Embryonic facial prominence (tissue), 1 donor: ENCODE measurements at regions not wholly inside any gene's neighbourhood (a gene's known extent, or its start where the extent isn't known, plus 50 kb on each side); places are given as distances from the start of the nearest gene placed in this dataset.

Experiments used
- DNase-seq: peaks from one replicate; pipeline ENCODE4 v3.0.0-alpha.2; 2016; ENCODE audit errors: extremely low spot score

DNA sequence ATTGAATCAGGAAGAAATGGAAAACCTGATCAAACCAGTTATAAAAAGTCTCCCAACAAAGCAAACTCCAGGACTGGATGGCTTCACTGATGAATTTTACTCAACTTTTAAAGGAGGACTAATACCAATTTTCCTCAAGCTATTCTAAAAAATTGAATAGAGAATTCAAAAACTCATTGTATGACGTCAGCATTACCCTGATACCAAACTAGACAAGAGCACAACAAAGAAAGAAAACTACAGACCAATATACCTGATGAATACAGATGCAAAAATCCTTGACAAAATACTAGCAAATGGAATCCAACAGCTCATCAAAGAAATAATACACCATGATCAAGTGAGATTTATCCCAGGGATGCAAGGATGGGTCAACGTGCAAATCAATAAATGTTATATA is 172.9 kb downstream of the FNDC1 start:
- no peak for DNase-seq

DNA sequence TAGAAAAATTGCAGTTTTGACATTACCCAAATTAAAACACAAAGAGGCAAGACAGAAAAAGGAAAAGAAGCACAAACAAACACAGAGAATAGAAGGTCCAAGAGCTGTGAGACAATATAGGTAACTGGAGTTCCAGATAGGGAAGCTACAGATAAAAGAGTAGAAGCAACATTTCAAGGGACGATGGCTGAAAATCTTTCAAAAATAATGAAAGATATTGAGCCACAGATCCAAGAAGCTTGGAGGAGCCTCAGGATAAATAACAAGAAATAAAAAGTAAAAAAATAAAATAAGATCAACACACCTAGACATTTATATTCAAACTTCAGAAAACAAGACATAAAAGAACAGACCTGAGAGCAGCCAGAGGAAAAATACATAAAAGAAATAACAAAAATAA is 164.9 kb downstream of the FNDC1 start:
- no peak for DNase-seq

DNA sequence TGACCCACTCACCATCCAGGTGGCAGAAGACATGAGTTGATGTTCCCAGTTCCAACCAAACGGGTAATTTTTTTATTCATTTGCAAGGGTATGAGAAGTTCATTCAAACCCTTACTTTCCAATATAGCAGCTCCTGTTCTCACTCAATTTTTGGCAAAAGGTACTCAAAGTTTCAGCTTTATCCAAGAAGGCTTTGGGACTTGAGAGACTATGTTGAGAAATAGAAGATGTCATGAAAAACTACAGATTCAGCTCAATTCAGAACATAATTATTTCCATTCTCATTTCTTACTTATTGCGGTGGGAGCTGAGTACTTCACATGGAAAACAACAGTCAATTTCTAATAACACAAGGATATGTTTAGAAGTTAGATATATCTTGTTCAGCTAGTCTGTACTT is 162.3 kb downstream of the FNDC1 start:
- no peak for DNase-seq

DNA sequence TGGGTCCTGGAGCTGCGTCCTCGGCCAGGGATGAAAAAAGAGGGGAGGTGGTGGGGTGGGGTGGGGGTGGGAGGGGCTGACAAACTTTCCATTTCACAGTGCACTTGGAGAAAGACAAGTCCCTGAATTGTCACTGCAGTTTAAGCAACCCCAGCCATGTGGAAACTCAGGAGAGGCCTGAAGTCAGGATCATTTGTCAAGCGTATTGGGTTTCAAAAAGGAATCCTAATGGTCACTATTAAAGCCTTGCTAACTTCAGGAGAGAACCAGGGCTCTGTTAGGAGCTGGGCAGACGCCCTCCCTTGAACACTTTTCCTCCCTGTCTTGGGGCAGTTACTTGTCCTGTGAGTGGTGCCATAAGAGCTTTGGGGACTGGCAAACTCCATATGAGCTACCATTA is 159.9 kb downstream of the FNDC1 start:
- no peak for DNase-seq

DNA sequence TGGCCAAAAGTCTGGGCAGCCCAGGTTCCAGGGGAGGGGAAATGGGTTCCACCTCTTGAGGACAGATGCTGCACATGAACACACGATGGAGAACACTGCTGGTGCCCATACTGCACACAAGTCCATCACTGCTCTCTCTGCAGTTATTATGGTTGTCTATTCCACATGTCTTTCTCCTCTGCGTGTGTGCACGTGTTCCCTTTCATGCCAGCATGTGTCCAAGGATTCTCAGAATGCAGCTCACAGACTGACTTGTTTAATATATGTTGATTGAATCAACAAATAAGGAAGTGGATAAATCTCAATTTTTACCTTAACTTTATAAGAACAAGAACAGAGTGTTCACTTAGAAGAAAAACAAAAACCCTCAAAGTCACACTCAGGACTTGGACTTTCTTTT is 158.9 kb downstream of the FNDC1 start:
- DNase-seq: no peak

DNA sequence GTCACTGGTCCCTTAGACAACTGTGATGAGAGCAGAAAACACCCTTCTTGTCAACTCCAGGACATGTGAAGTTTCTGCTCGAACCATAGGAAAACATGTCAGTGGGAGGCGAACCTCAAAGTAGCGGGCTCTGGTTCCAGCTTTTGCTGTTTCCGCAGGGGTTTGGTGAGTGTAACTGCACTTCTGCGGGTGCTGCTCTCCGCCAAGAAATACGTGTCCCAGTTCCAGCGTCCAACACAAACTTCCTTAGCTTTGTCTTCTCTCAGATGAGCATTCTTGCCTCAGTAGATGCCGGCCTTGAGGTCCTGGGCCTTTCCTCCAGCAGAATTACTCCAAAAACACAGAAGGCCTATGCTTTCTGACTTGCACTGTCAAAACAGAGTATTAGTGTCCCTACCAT is 156.3 kb downstream of the FNDC1 start:
- DNase-seq: no peak

DNA sequence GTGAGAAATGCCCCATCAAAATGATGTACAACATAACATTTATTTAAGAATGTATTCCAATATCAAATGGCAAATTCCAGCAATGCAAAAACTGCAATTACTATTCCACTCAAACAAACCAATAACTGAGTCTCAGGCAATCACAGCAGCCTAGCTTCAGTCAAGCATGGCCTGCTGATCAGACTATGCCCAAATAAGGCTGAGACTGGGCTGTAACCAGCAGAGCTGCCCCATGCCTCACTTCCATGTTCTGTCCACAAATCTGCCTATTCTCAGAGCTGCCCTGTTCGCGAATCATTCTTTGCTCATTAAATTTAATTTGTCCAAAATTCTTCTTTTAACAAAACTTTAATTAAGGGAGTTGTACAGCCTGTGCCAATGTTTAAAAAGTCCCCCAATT is 155.4 kb downstream of the FNDC1 start:
- DNase-seq: no peak
